ENCODE measurements at regions not wholly inside any gene's neighbourhood (a gene's known extent, or its start where the extent isn't known, plus 50 kb on each side); places are given as distances from the start of the nearest gene placed in this dataset.

- no peak for TF ChIP-seq CEBPB (IDR thresholded peaks at IDR 0.05; ENCODE audit: low read depth, low read length)
- no peak for TF ChIP-seq POLR2A (IDR thresholded peaks at IDR 0.05; ENCODE audit: low read depth, low read length)
- TF ChIP-seq ELK1 (IDR thresholded peaks at IDR 0.05; ENCODE audit: borderline replicate concordance, low read depth, low read length) = no peak
- no peak for TF ChIP-seq CTCF (conservative IDR thresholded peaks at IDR 0.05; ENCODE audit: low read depth, low read length)
- TF ChIP-seq SMC3 (IDR thresholded peaks at IDR 0.05; ENCODE audit: low read depth, low read length) = no peak
- TF ChIP-seq RFX5 (IDR thresholded peaks at IDR 0.05; ENCODE audit: low read depth, low read length) = no peak
- TF ChIP-seq BHLHE40 (IDR thresholded peaks at IDR 0.05; ENCODE audit: low read depth, low read length) = no peak
- TF ChIP-seq MAFK (IDR thresholded peaks at IDR 0.05; ENCODE audit: low read depth, low read length) = no peak
- TF ChIP-seq USF2 (IDR thresholded peaks at IDR 0.05; ENCODE audit: low read depth, low read length) = no peak
- no peak for TF ChIP-seq NFE2L2 (IDR thresholded peaks at IDR 0.05; ENCODE audit: low read depth, low read length)
- no peak for TF ChIP-seq MXI1 (IDR thresholded peaks at IDR 0.05; ENCODE audit: borderline replicate concordance, low read depth, low read length)
- no peak for TF ChIP-seq RCOR1 (IDR thresholded peaks at IDR 0.05; ENCODE audit: insufficient replicate concordance, low read length)
These were observed 456.6 kb upstream of the REG3G start for GRCh38 chr2:78568782-78569373.

Data from IMR-90 (cell line).